H1 (cell line): ENCODE measurements at regions not wholly inside any gene's neighbourhood (a gene's known extent, or its start where the extent isn't known, plus 50 kb on each side); places are given as distances from the start of the nearest gene placed in this dataset.

ENCODE experiments used
- CTCF ChIA-PET: fragments of 300-600 bp; sonication (Branson Sonifier 250); formaldehyde crosslinking; loops from one replicate; lab custom pipeline; 2021; ENCODE audit not compliant: partially characterized antibody; lab: Charles Lee
- POLR2A ChIA-PET: fragments of 300-600 bp; sonication (Branson Sonifier 250); formaldehyde crosslinking; loops from one replicate; lab custom pipeline; 2021; ENCODE audit warnings: inconsistent platforms; ENCODE audit not compliant: partially characterized antibody; lab: Charles Lee
- DNase-seq, 2 experiments: peaks; one replicate each; pipeline versions ENCODE4 v3.0.0 to v3.0.0-alpha.2; 2010 to 2022; ENCODE audit warnings: low spot score in 2 of 2, low read depth in 1 of 2, mixed read lengths in 1 of 2
- FAIRE-seq: peaks from 2 replicates; lab custom pipeline; 2011; peaks lifted over from hg19 to GRCh38; lab: Jason Lieb, UNC
- H2AFZ ChIP-seq: 2 replicates; pipeline ENCODE4 v1.8.1; 2012; ENCODE audit warnings: low read length, inconsistent platforms
- H2AK5ac ChIP-seq: 2 replicates; pipeline ENCODE4 v1.6.1; 2013; ENCODE audit warnings: low read depth, low read length
- H2BK120ac ChIP-seq: replicated peaks from 2 replicates; pipeline ENCODE3; 2013; ENCODE audit warnings: low read depth, low read length, inconsistent platforms
- H2BK12ac ChIP-seq: 2 replicates; pipeline ENCODE4 v1.6.1; 2013; ENCODE audit warnings: low read depth, low read length
- H2BK15ac ChIP-seq: 2 replicates; pipeline ENCODE4 v1.6.1; 2013; ENCODE audit warnings: low read length
- H2BK20ac ChIP-seq: 2 replicates; pipeline ENCODE4 v1.6.1; 2013; ENCODE audit warnings: low read length
- H2BK5ac ChIP-seq: 2 replicates; pipeline ENCODE4 v1.6.1; 2013; ENCODE audit warnings: low read depth, low read length
- H3K14ac ChIP-seq: 2 replicates; pipeline ENCODE4 v1.6.1; 2013; ENCODE audit warnings: inconsistent platforms; ENCODE audit not compliant: insufficient read length
- H3K18ac ChIP-seq: 2 replicates; pipeline ENCODE4 v1.6.1; 2013; ENCODE audit warnings: low read length; ENCODE audit errors: extremely low read depth
- H3K23ac ChIP-seq: 2 replicates; pipeline ENCODE4 v1.6.1; 2013; ENCODE audit warnings: inconsistent platforms; ENCODE audit not compliant: insufficient read length
- H3K23me2 ChIP-seq: 2 replicates; pipeline ENCODE4 v1.6.1; 2013; ENCODE audit warnings: low read depth, low read length
- H3K27ac ChIP-seq: 2 replicates; pipeline ENCODE4 v1.6.1; 2011; ENCODE audit warnings: low read depth, low read length, inconsistent platforms
- H3K27me3 ChIP-seq, 4 experiments: replicated peaks in 1 of 4; 1 replicate in 1 of 4; 2 replicates in 3 of 4; pipeline versions ENCODE4 v1.6.1 to v1.8.1; 2011 to 2013; ENCODE audit warnings: low read length in 3 of 4, mild to moderate bottlenecking in 3 of 4, inconsistent platforms in 2 of 4, mixed read lengths in 2 of 4, moderate library complexity in 1 of 4; ENCODE audit not compliant: control insufficient read depth in 3 of 4, insufficient read depth in 3 of 4; ENCODE audit errors: extremely low read depth in 1 of 4
- H3K36me3 ChIP-seq, 4 experiments: 2 replicates each; pipeline versions ENCODE4 v1.6.1 to v1.8.1; 2011 to 2013; ENCODE audit warnings: mild to moderate bottlenecking in 4 of 4, low read length in 3 of 4, moderate library complexity in 2 of 4, control low read depth in 1 of 4, inconsistent platforms in 1 of 4; ENCODE audit not compliant: insufficient read depth in 4 of 4, control insufficient read depth in 2 of 4
- H3K4ac ChIP-seq: replicated peaks from 2 replicates; pipeline ENCODE3; 2013; ENCODE audit warnings: low read length, low read depth, mixed read lengths, inconsistent platforms; ENCODE audit not compliant: insufficient read length
- H3K4me1 ChIP-seq, 4 experiments: replicated peaks in 1 of 4; 1 replicate in 1 of 4; 2 replicates in 3 of 4; pipeline versions ENCODE4 v1.6.1 to v1.8.1; 2011 to 2013; ENCODE audit warnings: low read length in 3 of 4, inconsistent platforms in 2 of 4, mixed read lengths in 1 of 4; ENCODE audit not compliant: insufficient read depth in 4 of 4, control insufficient read depth in 3 of 4
- H3K4me2 ChIP-seq, 2 experiments: 2 replicates each; pipeline versions ENCODE4 v1.6.1 to v1.8.1; 2011 to 2013; ENCODE audit warnings: low read depth in 2 of 2, low read length in 2 of 2, control low read depth in 1 of 2, inconsistent platforms in 1 of 2, mild to moderate bottlenecking in 1 of 2; ENCODE audit not compliant: insufficient read depth in 1 of 2
- H3K4me3 ChIP-seq, 4 experiments: fragments of 200-600, 300-600 bp in 1 of 4; sonication (generic), shearing (Covaris generic), sonication (Bioruptor Twin) in 1 of 4; 2 replicates each; pipeline versions ENCODE4 v1.5.1 to v1.8.1; 2011 to 2016; ENCODE audit warnings: low read length in 4 of 4, low read depth in 3 of 4, control low read depth in 2 of 4, inconsistent platforms in 2 of 4, mild to moderate bottlenecking in 2 of 4, mixed read lengths in 1 of 4, moderate library complexity in 1 of 4; ENCODE audit not compliant: insufficient read depth in 2 of 4; ENCODE audit errors: extremely low read depth in 1 of 4
- H3K56ac ChIP-seq: replicated peaks from 2 replicates; pipeline ENCODE3; 2013; ENCODE audit warnings: low read depth, mild to moderate bottlenecking, mixed read lengths, low read length, inconsistent platforms; ENCODE audit not compliant: insufficient read length
- H3K79me1 ChIP-seq: 2 replicates; pipeline ENCODE4 v1.6.1; 2013; ENCODE audit warnings: low read depth, low read length, control low read depth
- H3K79me2 ChIP-seq, 2 experiments: 2 replicates each; pipeline versions ENCODE4 v1.6.1 to v1.8.1; 2012 to 2013; ENCODE audit warnings: low read length in 2 of 2, mild to moderate bottlenecking in 2 of 2, inconsistent platforms in 1 of 2; ENCODE audit not compliant: insufficient read depth in 2 of 2, control insufficient read depth in 1 of 2
- H3K9ac ChIP-seq, 4 experiments: replicated peaks in 1 of 4; 1 replicate in 1 of 4; 2 replicates in 3 of 4; pipeline versions ENCODE4 v1.6.1 to v1.8.1; 2011 to 2013; ENCODE audit warnings: low read depth in 3 of 4, low read length in 3 of 4, control low read depth in 2 of 4, mild to moderate bottlenecking in 2 of 4, moderate library complexity in 2 of 4, inconsistent platforms in 1 of 4; ENCODE audit errors: extremely low read depth in 1 of 4
- H3K9me3 ChIP-seq, 2 experiments: 2 replicates each; pipeline versions ENCODE4 v1.6.1 to v1.8.1; 2012 to 2013; ENCODE audit warnings: mild to moderate bottlenecking in 2 of 2, moderate library complexity in 2 of 2, control low read depth in 1 of 2, inconsistent platforms in 1 of 2, low read depth in 1 of 2, low read length in 1 of 2, mixed read lengths in 1 of 2; ENCODE audit not compliant: insufficient read depth in 2 of 2
- H4K20me1 ChIP-seq, 2 experiments: replicated peaks in 1 of 2; 2 replicates each; pipeline versions ENCODE3 to v1.8.1; 2011 to 2013; ENCODE audit warnings: inconsistent platforms in 2 of 2, low read length in 2 of 2, mild to moderate bottlenecking in 1 of 2; ENCODE audit not compliant: insufficient read depth in 2 of 2, control insufficient read depth in 1 of 2
- H4K5ac ChIP-seq: 2 replicates; pipeline ENCODE4 v1.6.1; 2013; ENCODE audit warnings: low read length, low read depth, mixed read lengths, inconsistent platforms; ENCODE audit not compliant: insufficient read length
- H4K8ac ChIP-seq: 2 replicates; pipeline ENCODE4 v1.8.0; 2013; ENCODE audit warnings: mild to moderate bottlenecking, moderate library complexity, low read length, inconsistent platforms; ENCODE audit not compliant: insufficient read depth; ENCODE audit errors: extremely low read depth
- H4K91ac ChIP-seq: replicated peaks from 2 replicates; pipeline ENCODE3; 2013; ENCODE audit warnings: low read length, mixed read lengths, inconsistent platforms; ENCODE audit not compliant: insufficient read length
- ASH2L ChIP-seq: fragments of 200-600, 300-600 bp; sonication (generic); IDR thresholded peaks from one replicate; pipeline ENCODE4 v1.7.1; 2017; ENCODE audit warnings: low read length
- BACH1 ChIP-seq: IDR thresholded peaks from 2 replicates; pipeline ENCODE4 v1.6.1; 2012; ENCODE audit warnings: low read length, improper control_type of control experiment
- GTF2F1 ChIP-seq: IDR thresholded peaks from 2 replicates; pipeline ENCODE4 v1.6.1; 2012; ENCODE audit warnings: low read depth, low read length, improper control_type of control experiment, borderline replicate concordance
- RBBP5 ChIP-seq: IDR thresholded peaks from 2 replicates; pipeline ENCODE4 v1.7.1; 2012; ENCODE audit warnings: low read depth, mild to moderate bottlenecking, inconsistent platforms, low read length, moderate library complexity, borderline replicate concordance
- SIN3A ChIP-seq, 2 experiments: IDR thresholded peaks in 1 of 2; conservative IDR thresholded peaks in 1 of 2; 2 replicates each; pipeline ENCODE4 v1.6.1; 2011 to 2012; ENCODE audit warnings: low read length in 2 of 2, improper control_type of control experiment in 1 of 2, low read depth in 1 of 2, mild to moderate bottlenecking in 1 of 2
- SP1 ChIP-seq: IDR thresholded peaks from 2 replicates; pipeline ENCODE4 v1.6.1; 2011; ENCODE audit warnings: low read depth, low read length
- TAF7 ChIP-seq: optimal IDR thresholded peaks from 2 replicates; pipeline ENCODE3; 2011; ENCODE audit warnings: low read depth, mild to moderate bottlenecking, inconsistent platforms, low read length, moderate library complexity, borderline replicate concordance
- ZNF274 ChIP-seq: IDR thresholded peaks from 2 replicates; pipeline ENCODE4 v1.7.0; 2012; ENCODE audit warnings: low read length, borderline replicate concordance; ENCODE audit errors: extremely low read depth
- WGBS, 2 experiments: shearing (Covaris generic) in 1 of 2; methylation state at CpG; one replicate each; pipeline versions ENCODE4 v1.1.6 to v1.1.7; 2013 to 2015; ENCODE audit warnings: low lambda C conversion rate in 2 of 2, mixed read lengths in 2 of 2, inconsistent platforms in 1 of 2, low coverage in 1 of 2, missing lambda C conversion rate in 1 of 2; ENCODE audit not compliant: insufficient replicate concordance in 2 of 2, insufficient coverage in 1 of 2, insufficient read length in 1 of 2; ENCODE audit errors: extremely low coverage in 1 of 2, missing lambda C conversion rate in 1 of 2; 5-methylcytosine and 5-hydroxymethylcytosine counted together
- TF ChIP-seq, protein P1 (sequence below): IDR thresholded peaks from 2 replicates; pipeline ENCODE4 v1.6.1; 2012; ENCODE audit warnings: low read length, inconsistent platforms

DNA sequence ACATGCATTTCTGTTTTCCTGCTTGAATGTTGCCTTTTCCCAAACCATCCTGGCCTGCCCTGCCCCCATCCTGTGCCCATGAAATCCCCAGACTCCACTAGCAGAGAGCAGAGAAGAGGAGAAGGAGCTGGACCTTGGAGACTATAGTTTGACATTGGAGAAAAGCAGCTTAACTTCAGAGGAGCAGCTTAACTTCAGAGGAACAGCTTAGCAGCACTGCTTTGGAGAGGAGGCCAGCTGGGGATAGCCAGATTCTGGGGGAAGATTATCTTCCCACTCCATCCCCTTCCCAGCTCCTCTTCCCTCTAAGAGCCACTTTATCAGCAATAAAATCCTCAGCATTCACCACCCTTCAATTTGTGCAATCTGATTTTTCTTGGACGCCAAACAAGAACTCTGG is 443.0 kb downstream of the PCDH10 start:
- H3K4ac ChIP-seq: peak overlapping the region; percentile 30
- no peak overlapping the region for H4K8ac ChIP-seq
- H4K5ac ChIP-seq: peak overlapping the region; percentile 46
- H3K23ac ChIP-seq: no peak overlapping the region
- FAIRE-seq (no peak), DNase-seq (no peak)
- H3K14ac ChIP-seq: no peak overlapping the region
- peak overlapping the region; percentile 13; the same call in 1 of the 2 replicates for H2BK12ac ChIP-seq
- ChIA-PET POLR2A (no interaction called here), CTCF (interaction anchor here (1.5 kb wide), 1 partner anchor 445 kb away, joined by 4 read pairs; no protein-coding TSS in a partner anchor)
- H2BK5ac ChIP-seq: peak overlapping the region; percentile 56; the same call in 1 of the 2 replicates
- TF ChIP-seq ZNF274 (no peak), SP1 (no peak), BACH1 (no peak), GTF2F1 (no peak), RBBP5 (no peak), ASH2L (no peak), TAF7 (no peak), SIN3A (conservative IDR thresholded peaks at IDR 0.05 in 1 of 2, IDR thresholded peaks at IDR 0.05 in 1 of 2; ENCODE audit: low read depth in 1 of 2, low read length in 2 of 2) (no peak)
- TF ChIP-seq, protein P1, sequence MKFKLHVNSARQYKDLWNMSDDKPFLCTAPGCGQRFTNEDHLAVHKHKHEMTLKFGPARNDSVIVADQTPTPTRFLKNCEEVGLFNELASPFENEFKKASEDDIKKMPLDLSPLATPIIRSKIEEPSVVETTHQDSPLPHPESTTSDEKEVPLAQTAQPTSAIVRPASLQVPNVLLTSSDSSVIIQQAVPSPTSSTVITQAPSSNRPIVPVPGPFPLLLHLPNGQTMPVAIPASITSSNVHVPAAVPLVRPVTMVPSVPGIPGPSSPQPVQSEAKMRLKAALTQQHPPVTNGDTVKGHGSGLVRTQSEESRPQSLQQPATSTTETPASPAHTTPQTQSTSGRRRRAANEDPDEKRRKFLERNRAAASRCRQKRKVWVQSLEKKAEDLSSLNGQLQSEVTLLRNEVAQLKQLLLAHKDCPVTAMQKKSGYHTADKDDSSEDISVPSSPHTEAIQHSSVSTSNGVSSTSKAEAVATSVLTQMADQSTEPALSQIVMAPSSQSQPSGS: no peak
- no peak overlapping the region for H2BK15ac ChIP-seq
- no peaks in the 10 kb centered on the region for H3K27me3 ChIP-seq
- no peaks in the 10 kb centered on the region for H3K79me2 ChIP-seq
- H2BK120ac ChIP-seq: peak overlapping the region; percentile 16
- no peak overlapping the region for H3K56ac ChIP-seq
- H3K9me3 ChIP-seq: no peaks in the 10 kb centered on the region
- no peak overlapping the region for H3K4me2 ChIP-seq
- no peaks in the 10 kb centered on the region for H3K79me1 ChIP-seq
- H3K4me1 ChIP-seq: peaks cover 1 to 16% (median 11%) of the 10 kb centered on the region in 4 experiments
- no peaks in the 10 kb centered on the region; a peak in 2 of 8 replicates for H3K36me3 ChIP-seq
- H2AK5ac ChIP-seq: peak overlapping the region; percentile 1; the same call in 1 of the 2 replicates
- H2BK20ac ChIP-seq: peak overlapping the region; percentile 99
- H4K91ac ChIP-seq: peak overlapping the region; percentile 32
- H2AFZ ChIP-seq: no peak overlapping the region; the same call in 1 of the 2 replicates
- no peaks in the 10 kb centered on the region for H3K23me2 ChIP-seq
- no peak overlapping the region; the same call in 1 of the 2 replicates for H3K27ac ChIP-seq
- WGBS, 2 experiments: 75% methylated on average over 1 of the region's 1 CpG; no CpG with 5 or more reads in 1 of the 2 experiments
- no peak overlapping the region for H3K4me3 ChIP-seq
- no peaks in the 10 kb centered on the region for H4K20me1 ChIP-seq
- H3K18ac ChIP-seq: peak overlapping the region; percentile 80; the same call in 1 of the 2 replicates
- no peak overlapping the region for H3K9ac ChIP-seq
